ENCODE measurements at regions not wholly inside any gene's neighbourhood (a gene's known extent, or its start where the extent isn't known, plus 50 kb on each side); places are given as distances from the start of the nearest gene placed in this dataset.

DNA sequence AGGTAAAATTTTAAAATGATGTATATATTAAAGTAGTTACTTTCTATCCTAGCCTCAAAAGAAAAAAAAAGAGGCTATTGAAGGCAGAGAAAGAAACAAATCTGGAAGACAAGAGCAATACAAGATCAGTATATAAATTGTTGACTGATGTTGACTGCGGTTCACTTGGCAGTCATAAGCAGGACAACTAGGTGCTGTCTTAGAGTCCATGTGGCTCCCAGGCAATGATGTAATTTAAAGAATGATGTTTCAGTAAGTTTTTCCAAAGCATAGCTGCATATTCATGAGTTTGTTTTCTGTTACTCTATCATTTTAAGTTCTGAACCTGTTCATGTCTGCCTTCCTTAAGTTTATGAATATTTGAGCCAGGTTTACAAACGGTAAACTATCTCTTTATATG lies 630.2 kb downstream of the FAT4 start:
- ATAC-seq (no peak), DNase-seq (ENCODE audit: low read depth, low spot score) (no peak), FAIRE-seq (no peak)
- intact Hi-C loops (cut with micrococcal nuclease; ENCODE audit: unreplicated experiment) (no loop called here), in situ Hi-C loops (cut with MboI) (no loop called here)
- no peaks in the 10 kb centered on the region for H4K20me1 ChIP-seq (ENCODE audit: control insufficient read depth, insufficient read depth)
- ChIA-PET CTCF (no interaction called here), SMC1A (ENCODE audit: uncharacterized antibody, unreplicated experiment) (no interaction called here), POLR2A (no interaction called here), RAD21 (ENCODE audit: unreplicated experiment) (no interaction called here)
- no peak overlapping the region for H3K4me2 ChIP-seq (ENCODE audit: control insufficient read depth, insufficient read depth)
- H3K27me3 ChIP-seq (replicated peaks in 1 of 2; ENCODE audit: control insufficient read depth in 2 of 2, insufficient read depth in 2 of 2, low read length in 1 of 2) = no peaks in the 10 kb centered on the region
- H3K4me1 ChIP-seq (ENCODE audit: control insufficient read depth, insufficient read depth, low read length) = no peaks in the 10 kb centered on the region
- no peak overlapping the region for H2AFZ ChIP-seq (ENCODE audit: control insufficient read depth, low read depth, low read length)
- H3K27ac ChIP-seq (ENCODE audit: control insufficient read depth, insufficient read depth) = no peak overlapping the region
- WGBS (ENCODE audit: insufficient coverage, insufficient replicate concordance, low lambda C conversion rate, missing lambda C conversion rate) = 54% methylated on average over 2 of the region's 2 CpGs
- H3K9ac ChIP-seq (ENCODE audit: control insufficient read depth, insufficient read depth, low read length) = no peak overlapping the region
- no peaks in the 10 kb centered on the region for H3K79me2 ChIP-seq (ENCODE audit: control insufficient read depth, insufficient read depth, low read length)
- H3K36me3 ChIP-seq (ENCODE audit: control insufficient read depth in 2 of 2, insufficient read depth in 2 of 2, low read length in 1 of 2) = no peaks in the 10 kb centered on the region
- no peaks in the 10 kb centered on the region for H3K9me3 ChIP-seq (replicated peaks; ENCODE audit: control insufficient read depth, insufficient read depth, low read length)
- BruUV-seq (replicated peaks) = no TSS peak
- no peak overlapping the region for H3K4me3 ChIP-seq
- TF ChIP-seq TCF7 (IDR thresholded peaks at IDR 0.05; ENCODE audit: borderline replicate concordance) = no peak
- TF ChIP-seq POU2F2 (IDR thresholded peaks at IDR 0.05; ENCODE audit: borderline replicate concordance, low read depth, low read length) = no peak
- TF ChIP-seq ZNF24 (IDR thresholded peaks at IDR 0.05) = no peak
- no peak for TF ChIP-seq TAF1 (IDR thresholded peaks at IDR 0.05; ENCODE audit: borderline replicate concordance, low read depth, low read length)
- no peak for TF ChIP-seq EED (IDR thresholded peaks at IDR 0.05; ENCODE audit: low read depth)
- TF ChIP-seq NR2C2 (IDR thresholded peaks at IDR 0.05; ENCODE audit: borderline replicate concordance, control insufficient read depth, insufficient read length, low read depth) = no peak
- no peak for TF ChIP-seq NKRF (conservative IDR thresholded peaks at IDR 0.05)
- no peak for TF ChIP-seq HDGF (IDR thresholded peaks at IDR 0.05)
- no peak for TF ChIP-seq KAT2A (conservative IDR thresholded peaks at IDR 0.05; ENCODE audit: control insufficient read depth, low read depth, low read length)
- TF ChIP-seq, protein P1, sequence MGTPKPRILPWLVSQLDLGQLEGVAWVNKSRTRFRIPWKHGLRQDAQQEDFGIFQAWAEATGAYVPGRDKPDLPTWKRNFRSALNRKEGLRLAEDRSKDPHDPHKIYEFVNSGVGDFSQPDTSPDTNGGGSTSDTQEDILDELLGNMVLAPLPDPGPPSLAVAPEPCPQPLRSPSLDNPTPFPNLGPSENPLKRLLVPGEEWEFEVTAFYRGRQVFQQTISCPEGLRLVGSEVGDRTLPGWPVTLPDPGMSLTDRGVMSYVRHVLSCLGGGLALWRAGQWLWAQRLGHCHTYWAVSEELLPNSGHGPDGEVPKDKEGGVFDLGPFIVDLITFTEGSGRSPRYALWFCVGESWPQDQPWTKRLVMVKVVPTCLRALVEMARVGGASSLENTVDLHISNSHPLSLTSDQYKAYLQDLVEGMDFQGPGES (IDR thresholded peaks at IDR 0.05) = no peak
- TF ChIP-seq, protein P2, sequence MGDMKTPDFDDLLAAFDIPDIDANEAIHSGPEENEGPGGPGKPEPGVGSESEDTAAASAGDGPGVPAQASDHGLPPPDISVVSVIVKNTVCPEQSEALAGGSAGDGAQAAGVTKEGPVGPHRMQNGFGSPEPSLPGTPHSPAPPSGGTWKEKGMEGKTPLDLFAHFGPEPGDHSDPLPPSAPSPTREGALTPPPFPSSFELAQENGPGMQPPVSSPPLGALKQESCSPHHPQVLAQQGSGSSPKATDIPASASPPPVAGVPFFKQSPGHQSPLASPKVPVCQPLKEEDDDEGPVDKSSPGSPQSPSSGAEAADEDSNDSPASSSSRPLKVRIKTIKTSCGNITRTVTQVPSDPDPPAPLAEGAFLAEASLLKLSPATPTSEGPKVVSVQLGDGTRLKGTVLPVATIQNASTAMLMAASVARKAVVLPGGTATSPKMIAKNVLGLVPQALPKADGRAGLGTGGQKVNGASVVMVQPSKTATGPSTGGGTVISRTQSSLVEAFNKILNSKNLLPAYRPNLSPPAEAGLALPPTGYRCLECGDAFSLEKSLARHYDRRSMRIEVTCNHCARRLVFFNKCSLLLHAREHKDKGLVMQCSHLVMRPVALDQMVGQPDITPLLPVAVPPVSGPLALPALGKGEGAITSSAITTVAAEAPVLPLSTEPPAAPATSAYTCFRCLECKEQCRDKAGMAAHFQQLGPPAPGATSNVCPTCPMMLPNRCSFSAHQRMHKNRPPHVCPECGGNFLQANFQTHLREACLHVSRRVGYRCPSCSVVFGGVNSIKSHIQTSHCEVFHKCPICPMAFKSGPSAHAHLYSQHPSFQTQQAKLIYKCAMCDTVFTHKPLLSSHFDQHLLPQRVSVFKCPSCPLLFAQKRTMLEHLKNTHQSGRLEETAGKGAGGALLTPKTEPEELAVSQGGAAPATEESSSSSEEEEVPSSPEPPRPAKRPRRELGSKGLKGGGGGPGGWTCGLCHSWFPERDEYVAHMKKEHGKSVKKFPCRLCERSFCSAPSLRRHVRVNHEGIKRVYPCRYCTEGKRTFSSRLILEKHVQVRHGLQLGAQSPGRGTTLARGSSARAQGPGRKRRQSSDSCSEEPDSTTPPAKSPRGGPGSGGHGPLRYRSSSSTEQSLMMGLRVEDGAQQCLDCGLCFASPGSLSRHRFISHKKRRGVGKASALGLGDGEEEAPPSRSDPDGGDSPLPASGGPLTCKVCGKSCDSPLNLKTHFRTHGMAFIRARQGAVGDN (IDR thresholded peaks at IDR 0.05) = no peak
